CD4-positive, alpha-beta T cell treated with Interleukin-21 for 1 hour (primary cell): ENCODE measurements at regions not wholly inside any gene's neighbourhood (a gene's known extent, or its start where the extent isn't known, plus 50 kb on each side); places are given as distances from the start of the nearest gene placed in this dataset.
"Not testable (repeated sequence)": the region's sequence is repeated elsewhere in the genome, so short reads cannot be mapped to it uniquely, and the experiment has no call there.

ENCODE experiments used
- DNase-seq: peaks from one replicate; pipeline ENCODE4 v3.0.0-alpha.2; 2020

DNA sequence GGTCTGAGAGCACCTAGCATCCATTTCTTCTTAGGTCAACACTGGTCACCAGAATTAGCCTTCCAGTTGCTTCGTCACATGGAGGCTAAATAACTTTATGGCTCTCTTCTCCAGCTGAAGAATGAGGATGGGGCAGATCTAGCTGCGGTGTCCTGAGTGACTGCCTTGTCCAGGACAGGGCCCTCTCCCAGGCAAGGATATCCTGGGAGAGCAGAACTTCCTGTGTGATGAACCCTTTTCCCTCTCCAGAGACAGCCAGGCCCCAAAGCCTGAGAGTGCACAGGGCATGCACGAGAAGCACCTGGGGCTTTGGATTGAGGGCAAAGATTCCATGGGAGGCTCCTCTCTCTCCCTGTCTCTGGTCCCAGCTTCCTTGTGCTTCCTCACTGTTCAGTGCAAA lies 108.2 kb upstream of the MAMLD1 start:
- no peak for DNase-seq

DNA sequence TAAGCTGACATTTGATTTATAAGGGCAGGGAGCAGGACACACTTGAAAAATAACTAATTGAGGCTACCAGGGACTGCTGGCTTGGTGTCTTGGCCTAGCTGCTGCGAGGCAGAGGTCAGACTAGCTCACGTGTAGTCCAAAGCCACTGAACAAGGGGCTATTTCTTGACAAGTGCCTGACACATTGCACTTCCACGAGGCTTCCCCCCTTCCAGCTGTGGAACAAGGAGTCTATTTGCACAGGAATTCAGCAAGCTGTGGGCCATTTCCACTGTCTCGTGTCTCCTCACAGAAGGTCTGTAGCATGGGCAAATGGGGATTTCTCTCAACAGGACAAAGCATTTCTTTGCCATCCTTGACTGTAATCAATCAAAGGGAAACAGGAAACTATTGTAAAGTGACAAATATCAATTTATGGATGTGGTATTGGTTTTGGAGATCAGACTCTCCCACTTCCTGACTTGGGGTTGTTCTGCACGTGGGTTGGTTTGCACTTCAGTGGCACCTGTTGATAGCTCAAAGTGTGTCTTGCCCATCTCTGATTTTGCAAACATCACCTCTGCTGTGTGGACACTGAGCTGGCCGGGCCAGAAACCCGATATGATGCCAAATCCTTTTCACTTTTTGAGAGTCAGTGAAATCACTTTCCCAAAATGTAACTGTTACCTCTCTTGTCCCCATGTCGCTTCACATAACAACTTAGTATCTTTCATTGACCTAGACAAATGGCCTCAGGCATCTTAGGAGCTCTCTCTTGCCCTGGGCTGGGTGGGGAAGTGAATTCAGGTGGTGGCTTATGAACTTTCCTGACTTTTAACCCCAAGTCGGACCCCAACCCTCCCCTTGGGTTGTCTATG lies 107.4 kb upstream of the MAMLD1 start:
- DNase-seq, result no peak

DNA sequence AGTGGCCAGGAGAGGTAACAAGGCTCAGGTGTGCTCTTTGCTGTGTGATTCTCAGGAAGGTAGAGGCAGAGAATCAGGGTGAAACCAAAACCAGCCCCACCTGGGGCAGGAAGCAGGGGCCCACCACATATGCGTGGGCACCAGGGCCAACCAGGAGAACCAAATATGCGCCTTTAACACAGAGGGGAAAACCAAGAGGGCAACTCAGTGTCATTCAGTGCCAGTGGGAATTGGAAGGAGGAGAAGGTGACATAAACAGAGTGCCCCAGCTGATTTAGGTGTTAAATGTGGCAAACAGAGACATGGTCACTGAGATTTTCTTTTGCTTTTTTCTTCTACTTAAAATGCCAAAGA lies 106.8 kb upstream of the MAMLD1 start:
- no peak for DNase-seq

DNA sequence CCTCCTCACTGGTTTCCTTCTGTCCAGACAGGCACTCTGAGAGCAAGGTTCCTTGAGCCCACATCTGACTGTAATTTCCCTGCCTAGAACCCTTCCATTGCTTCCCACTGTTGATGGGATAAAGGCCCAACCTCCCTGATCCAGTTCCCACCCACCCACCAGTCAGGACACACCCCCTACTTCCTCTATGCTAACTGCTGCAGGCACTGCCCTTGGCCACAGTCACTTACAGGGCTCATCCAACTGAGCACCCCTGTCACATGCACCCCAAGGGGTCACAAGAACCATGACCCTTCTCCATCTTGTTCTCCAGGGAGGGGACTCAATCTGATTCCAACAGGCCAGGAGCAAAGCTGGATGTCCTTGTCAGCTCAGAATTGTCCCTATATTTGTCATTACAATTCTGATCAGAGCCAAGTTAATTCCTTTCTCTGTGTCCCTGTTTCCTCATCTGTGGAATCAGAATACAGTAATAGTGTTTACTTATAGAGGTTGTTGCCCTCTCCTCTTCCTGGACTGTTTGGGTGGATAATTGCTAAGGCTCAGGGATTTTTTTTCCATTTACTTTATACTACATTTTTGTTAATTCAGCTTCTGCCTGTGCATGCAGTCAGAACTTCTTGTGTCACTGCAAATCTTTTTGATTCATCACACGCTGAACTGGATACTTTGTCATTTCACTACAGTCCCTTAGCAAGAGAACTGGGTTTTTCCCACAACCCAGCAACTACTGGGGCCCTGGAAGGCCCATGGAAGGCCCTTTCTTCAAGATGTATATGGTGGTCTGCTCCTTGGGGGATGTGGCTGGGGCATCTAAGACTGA lies 105.6 kb upstream of the MAMLD1 start:
- no peak for DNase-seq

DNA sequence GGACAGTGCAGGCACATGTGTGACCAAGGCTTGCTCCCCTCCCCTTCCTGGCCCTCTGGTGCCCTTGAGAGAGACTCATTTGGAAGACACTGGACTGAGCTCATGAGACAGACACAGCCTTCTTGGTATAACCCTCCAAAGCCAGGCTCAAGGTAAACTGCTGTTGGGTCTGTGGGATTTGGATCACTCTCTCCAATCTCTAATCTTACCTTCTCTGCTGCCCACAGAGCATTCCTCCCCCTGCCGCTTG lies 105.0 kb upstream of the MAMLD1 start:
- no peak for DNase-seq

DNA sequence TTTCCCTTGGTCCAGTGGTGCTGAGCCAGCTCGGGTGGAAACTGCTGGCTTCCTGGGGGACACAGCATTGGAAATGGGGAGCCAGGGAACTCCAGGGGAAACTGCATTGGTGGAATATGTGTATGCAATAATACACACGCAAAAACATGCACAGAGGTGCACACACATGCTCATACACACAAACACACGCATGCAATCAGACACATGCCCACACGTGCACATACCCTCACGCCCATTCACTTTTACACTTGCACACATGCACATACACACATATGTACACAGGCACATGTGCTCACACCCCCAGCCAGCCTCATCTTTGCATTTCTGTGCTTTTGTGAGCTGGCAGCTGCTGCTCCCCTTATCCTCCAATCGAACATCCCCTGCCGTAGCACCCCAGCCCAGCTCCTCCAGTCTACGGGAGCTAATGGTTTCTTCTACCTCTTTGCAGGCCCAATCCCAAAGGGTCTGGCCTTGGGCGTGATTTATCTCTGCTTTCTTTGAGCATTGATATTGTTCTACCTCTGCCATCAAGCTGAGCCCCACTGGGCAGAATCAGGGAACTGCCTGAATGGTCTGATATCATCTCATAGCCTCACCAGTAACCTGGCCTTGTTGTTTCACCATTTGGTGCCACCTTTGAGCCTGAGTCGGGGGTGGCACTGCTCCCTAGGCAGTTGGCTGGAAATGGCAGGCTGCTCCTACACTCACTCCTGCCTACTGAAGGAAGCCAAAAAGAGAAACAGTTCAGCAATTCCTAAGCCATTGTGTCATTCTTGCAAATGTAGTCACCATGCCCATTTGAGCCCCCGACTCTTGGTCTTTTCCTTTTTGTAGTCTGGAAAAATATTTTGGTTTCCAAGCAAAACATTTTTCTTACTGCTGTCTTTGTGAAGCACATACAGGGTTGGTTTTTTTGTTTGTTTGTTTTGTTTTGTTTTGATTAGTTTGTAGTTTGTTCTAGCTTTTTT lies 104.4 kb upstream of the MAMLD1 start:
- no peak for DNase-seq

DNA sequence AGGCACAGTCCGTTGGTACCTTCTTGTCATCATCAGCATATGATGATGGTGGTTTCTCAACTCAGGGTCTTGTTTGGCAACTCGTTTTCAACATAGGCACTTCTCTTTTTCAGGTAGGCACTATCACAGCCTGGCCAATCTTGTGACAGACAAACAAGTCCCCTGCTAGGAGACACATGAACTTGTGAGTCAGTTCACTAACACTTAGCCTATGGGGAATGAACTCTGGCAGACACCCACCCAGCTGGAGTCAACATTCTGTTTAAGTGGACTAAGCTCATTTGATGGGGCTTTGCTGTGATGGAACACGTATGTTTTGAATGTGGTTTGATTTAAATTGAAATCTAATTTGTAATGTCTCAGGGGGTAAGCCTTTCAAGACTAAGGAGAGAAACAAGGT lies 100.7 kb upstream of the MAMLD1 start:
- no peak for DNase-seq

DNA sequence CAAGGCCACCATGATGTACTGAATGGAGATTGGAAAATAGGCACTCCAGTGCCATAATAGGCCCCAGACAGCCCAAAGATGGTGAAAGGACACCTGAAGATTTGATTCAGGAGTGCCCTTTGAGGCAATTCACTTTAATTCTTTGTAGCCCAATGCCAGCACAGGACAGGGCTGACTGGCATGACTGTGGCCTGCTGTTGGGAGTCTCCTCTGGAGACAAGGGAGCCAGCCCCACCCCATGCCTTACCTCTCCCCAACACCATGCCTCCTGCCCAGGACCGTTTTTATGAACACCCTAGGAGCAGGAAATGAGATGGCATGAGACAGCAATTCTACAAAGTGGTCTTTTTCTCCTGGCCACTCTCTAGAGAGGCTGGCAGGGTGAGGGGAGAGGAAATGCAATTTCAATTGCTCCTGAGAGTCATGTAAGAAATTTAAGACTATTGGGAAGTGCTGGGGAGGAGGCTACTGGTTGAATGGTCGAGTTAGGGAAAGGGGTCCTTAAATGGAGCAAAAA lies 94.2 kb upstream of the MAMLD1 start:
- DNase-seq, result no peak

DNA sequence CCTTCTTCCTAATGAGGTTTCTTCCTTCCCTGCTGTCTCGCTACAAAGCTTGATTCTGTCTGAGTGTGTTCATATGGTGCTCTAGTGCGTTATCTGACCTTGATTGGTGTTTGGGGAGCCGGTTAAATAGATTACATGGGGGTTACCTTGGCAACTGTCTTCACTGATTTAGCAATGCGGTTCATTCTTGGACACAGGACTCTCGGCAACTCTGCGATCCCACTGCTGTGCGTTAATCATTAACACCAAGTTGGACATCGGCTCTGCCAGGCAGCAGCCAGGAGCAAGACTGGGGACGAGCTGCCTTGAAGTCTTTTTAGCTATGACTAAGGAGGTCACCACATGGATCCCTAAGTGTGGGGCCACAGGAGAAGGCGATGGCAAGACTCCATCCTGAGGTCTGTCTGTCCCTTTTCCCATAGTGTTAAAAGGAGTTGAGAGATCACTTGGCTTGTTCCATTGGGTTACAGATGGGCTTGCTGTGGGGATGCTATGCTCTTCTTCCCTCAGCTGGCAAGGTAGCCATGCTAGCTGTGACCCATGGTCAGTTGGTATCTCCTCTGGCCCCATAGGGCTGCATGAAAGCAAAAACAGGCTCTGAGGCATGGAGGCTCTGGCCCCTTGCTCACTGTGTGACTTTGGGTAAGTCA lies 93.4 kb upstream of the MAMLD1 start:
- DNase-seq, result no peak

DNA sequence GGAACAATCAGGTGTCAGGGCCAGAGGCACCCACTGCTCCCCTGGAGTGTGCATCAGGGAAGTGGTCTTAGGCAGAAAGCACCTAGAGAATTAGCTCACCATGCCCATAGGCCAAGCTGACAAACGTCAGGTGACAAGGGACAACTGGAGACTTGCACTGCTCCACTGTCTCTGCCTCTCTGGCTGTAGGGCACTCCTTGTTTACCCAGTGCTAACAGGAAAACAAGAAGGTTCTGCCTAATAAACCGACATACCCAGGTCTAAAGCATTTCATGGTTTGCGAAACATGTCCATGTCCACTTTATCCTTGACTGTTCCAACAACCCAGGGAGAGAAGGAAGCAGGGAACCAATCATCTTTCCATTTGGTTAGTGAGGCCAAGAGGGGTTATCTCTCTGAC lies 92.5 kb upstream of the MAMLD1 start:
- DNase-seq, result no peak

DNA sequence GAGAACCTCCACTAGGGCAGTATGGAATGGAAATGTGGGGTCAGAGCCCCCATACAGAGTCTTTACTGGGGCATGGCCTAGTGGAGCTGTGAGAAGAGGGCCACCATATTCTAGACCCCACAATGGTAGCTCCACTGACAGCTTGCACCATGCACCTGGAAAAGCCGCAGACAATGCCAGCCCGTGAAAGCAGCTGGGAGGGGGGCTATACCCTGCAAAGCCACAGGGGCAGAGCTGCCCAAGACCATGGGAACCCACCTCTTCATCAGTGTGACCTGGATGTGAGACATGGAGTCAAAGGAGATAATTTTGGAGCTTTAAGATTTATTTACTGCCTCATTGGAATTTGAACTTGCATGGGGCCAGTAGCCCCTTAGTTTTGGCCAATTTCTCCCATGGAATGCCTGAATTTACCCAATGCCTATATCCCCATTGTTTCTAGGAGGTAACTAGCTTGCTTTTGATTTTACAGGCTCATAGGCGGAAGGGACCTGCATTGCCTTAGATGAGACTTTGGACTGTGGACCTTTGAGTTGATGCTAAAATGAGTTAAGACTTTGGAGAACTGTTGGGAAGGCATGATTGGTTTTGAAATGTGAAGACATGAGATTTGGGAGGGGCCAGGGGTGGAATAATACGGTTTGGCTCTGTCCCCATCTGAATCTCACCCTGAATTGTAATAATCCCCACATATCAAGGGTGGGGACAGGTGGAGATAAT lies 89.4 kb upstream of the MAMLD1 start:
- DNase-seq, result not testable (repeated sequence)

DNA sequence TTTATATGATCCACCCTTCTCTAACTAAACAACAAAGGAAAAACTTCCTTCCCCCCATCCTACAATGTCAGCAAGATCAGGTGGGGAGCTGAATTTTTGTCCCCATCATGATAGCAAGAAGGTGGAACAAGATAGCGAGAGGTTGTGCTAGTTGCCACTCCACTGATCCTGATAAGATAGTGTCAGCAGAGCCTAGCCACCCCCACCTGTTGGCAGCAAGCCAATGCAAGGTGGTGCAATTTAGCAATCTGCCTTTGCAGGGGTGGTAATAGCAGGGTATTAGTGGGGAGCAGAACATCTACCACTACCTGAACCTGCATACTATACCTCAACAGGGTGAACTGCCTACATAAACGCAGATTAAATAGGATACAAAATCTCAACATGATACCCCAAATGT lies 80.2 kb upstream of the MAMLD1 start:
- DNase-seq, result no peak

DNA sequence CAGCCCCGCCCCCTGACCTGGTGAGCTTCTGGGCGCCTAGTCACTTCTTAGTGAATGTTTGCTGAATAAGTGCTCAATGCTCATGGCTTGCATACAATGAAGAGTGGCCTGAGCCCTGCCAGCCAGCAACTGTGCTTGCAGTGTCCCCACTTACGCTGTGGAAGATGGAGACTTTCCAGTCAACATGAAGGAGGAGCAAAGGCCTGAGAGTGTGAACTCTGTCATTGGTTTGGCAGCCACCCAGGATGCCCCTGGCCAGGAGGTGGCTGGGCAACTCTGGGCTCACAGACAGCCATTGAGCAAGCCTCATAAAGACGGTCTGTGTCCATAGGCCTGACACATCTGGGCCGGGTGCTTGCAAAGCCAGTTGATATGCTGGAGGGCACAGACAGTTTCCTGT lies 72.1 kb upstream of the MAMLD1 start:
- no peak for DNase-seq

DNA sequence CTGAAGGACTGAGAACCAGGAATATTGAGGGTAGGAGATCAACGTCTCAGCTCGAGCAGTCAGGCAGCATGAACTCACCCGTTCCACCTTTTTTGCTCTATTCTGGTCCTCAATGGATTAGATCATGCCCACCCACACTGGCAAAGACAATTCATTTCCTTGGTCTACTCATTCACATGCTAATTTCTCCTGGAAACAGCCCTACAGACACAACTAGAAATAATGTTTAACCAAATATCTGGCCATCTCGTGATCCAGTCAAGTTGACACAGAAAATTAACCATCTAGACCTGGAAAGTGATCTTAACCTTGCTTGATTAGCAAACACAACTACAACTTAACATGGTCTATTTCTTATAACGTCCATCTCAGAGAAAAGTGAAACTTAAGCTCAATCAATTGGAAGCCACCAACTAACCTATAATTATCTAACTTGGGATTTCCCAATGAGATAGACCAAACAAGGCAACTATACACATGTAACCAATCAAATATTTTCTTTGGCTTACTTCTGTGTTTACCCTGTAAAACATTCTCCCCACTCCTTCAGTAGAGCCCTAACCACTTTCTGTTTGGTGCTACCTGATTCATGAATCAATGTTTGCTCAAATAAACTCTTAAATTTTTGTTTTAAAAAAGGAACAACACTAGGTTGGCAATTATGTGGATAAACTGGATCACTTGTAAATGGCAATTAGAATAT lies 69.7 kb upstream of the MAMLD1 start:
- no peak for DNase-seq

DNA sequence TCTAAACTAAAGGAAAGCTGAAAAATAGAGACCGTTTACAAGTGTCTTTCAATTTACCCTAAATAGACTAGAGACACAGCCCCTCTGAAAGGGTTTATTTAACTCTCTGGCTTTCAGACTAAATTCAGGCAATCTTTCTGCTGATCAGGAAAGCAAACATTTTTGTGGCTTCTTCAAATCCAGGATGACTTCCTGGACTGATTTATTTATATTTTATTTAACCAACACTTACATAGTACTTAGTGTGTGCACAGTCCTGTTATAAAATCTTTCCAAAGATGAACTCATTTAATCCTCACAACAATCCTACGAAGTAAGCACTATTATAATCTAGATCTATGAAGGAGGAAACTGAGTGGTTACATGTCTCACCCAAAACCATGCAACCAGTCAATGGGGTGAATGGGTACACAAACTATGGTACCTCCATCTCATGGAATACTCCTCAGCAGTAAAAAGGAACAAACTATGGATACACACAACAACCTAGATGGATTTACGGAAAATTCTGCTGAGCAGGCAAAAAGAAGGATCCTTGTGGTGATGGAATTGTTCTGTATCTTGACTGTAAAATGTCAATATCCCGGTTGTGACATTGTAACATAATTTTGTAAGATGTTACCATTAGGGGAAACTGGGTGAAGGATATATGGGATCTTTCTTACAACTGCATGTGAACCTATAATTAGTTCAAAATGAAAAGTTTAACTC lies 64.1 kb upstream of the MAMLD1 start:
- no peak for DNase-seq

DNA sequence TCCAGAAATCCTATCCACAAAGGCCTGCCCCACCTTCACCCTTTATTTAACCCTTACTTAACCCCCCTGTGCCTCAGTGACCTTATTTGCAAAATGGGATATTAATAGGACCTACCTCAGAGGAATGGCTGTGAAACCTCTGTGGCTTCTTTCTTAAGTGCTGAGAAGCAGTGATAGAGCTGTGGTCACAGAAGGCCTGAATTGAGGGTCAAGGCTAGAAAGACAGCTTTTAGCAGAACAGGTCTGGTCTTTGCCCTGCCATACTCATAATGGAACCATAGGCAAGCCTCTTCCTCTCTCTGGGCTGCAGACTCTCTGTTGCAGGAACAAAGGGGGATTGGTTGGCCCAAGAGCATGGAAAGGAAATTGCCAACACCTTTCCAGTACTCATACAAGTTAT lies 63.5 kb upstream of the MAMLD1 start:
- DNase-seq, result no peak

DNA sequence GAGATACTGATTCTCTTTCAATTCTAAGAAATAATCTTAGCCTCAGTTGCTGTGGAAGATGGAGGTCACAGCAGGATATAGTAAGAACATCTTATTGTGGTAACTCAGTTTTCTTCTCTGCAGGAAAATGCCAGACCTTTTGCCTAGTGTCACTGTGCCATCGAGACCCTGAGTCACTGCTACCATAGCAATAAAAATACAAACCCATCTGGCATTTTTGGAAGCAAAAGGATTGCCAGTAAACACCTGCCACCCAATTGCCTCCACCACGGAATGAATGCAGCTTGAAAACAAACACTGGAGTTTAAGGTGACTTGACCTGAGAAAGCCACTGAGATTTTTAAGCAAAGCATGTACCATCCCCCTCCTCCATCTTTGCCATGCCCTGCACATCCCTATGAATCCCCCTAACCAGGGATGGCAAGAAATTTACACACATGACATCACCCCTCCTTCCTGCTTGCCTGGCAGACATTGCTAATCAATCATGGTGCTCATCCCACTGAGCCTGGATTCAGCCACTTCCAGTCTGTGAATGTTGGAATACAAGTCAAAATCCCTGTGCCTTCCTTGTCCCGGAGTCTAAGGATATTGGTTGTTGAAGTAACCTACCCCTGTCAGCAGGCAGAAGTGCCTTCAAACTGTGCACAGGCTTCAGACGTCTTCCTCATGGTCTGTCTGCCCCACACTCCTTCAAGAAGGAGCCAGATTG lies 59.6 kb upstream of the MAMLD1 start:
- DNase-seq, result no peak

DNA sequence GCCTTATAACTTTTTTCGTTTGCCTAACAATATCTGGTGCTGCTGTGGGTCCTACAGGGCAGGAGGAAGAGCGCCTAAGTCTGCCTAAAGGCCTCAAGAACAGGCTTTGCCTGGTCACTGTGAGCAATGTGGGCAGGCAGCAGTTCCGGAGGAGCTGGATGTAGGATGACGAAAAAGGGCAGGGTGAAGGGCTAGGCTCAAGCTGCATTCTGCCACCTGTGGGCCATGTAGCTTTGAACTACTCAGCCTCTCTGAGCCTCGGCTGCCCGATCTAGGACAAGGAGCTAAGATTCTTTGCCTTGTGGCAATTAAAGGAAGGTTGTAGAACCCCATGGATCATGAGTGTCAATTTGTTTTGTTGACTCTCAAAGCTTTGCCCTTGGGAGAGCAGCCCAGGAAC lies 57.1 kb upstream of the MAMLD1 start:
- no peak for DNase-seq

DNA sequence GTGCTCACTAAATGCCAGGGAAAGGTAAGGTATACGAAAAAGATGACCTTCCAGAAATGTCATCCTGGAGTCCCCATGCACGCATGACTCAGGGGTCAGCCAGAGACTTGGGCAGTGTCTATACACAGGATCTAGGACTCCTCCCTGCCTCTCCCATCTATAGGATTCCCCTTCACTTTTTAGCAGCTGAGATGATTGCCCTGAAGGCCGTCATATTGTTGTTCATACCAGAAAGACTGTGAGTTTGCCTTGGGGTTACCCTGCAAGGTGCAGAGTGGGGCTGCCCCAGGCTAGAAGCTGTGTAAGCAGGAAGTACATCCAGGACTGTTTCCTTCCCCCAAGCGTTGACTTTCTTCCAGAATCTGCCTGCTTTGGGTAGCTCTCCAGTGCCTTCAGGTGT lies 55.1 kb upstream of the MAMLD1 start:
- no peak for DNase-seq

DNA sequence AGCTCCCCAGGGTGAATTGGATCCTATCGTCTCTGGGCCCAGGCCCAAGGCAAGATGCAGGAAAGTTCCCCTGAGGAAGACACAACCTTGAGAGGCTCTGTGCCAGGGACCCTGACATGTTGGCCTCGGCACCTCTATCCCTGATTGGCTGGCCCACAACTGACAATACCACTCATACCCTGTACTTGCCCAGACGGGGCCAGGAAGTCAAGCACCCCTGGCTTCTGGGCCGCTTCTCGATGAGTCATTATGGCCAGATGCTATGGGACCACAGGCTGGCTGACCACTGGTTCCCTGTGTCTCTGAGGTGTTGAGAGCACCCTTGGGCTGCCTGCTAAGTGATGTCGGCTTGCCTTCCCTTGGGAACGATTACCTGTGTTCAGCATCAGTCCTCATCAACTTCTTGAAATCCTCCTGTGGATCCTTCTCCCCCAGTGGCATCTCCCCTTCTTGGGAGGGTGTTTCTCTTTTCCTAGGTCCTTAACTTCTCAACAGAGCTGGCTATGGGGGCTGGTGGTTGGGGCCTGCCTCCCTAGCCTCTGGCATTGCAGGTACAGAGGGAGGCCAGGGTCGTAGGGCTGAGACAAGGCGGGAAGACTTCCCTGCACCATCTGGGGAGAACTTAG lies 54.5 kb upstream of the MAMLD1 start:
- no peak for DNase-seq
